AG10803 (cell line): ENCODE measurements at regions not wholly inside any gene's neighbourhood (a gene's known extent, or its start where the extent isn't known, plus 50 kb on each side); places are given as distances from the start of the nearest gene placed in this dataset.
A peak's percentile ranks its signal among the peaks of the same experiment; 100 is the strongest.

Experiments used
- DNase-seq: peaks from one replicate; pipeline ENCODE4 v3.0.0; 2010; ENCODE audit warnings: low read depth
- H3K4me3 ChIP-seq: 2 replicates; pipeline ENCODE4 v1.5.1; 2011; ENCODE audit warnings: mild to moderate bottlenecking, low read length, control low read depth
- CTCF ChIP-seq: conservative IDR thresholded peaks from 2 replicates; pipeline ENCODE4 v1.5.1; 2011; ENCODE audit warnings: mild to moderate bottlenecking, low read length, control low read depth, inconsistent platforms

DNA sequence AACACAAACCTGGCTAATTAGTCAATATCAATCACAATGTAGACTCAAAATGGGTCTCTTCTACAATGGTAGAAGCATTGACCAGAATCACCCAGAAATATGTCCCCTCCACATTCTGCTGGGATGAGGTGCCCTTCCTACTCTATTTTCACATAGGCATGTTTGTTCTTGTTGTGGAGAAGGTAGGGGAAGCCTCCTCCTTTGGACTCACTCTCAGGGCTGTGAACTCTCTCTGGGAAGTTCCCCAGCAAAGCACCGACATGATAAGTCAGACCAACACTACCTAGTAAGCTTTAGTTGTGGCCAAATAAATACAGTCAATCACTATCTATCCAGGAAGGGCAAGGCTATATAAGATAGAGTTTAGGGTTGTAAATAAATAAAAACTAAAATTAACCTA is 194.5 kb upstream of the UBL3 start:
- no peak for TF ChIP-seq CTCF
- no peak overlapping the region for H3K4me3 ChIP-seq
- DNase-seq, result no peak

DNA sequence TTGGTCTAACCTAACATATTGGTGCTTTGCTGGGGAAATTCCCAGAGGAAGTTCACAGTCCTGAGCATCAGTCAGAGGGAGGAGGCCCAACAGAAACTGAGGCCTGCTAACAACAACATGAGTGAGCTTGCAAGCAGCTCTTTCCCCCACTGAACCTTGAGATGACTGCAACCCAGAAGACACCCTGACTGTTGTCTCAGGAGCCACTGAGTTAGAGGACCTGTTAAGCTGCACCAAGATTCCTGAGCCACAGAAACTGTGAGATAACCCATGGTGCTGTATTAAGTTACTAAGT is 193.2 kb upstream of the UBL3 start:
- TF ChIP-seq CTCF, result no peak

DNA sequence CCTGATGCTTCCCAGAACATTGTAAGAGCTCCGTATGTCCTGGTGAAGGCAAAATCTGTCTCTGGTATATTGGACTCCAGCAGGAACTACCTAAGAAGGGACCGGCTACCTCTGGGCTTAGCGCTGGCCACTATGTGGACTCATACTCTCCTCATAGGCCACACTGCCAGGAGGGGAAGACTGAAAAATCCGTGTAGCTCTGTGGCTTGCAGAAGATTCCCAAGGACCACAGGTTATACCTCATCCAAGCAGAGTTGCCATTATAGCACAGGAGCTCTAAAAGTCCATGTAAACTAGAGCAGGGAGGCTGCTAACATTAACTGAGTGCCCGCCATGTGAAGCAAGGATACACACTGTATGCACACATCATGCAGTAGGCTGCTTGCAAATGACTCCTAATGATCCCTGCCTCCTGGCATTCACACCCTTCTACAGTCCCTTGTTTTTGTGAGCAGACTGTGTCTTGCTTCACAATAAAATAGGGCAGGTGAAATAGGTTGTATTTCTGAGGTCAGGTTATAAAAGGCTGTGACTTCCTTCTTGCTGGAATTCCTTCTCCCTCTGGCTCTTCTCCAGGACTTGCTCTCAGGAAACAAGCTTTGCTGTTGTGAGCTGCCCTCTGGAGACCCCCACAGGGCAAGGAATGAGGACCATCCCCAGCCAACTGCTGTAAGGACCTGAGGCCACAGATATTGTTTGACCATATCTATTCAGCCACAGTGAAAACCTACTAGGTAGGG is 192.6 kb upstream of the UBL3 start:
- TF ChIP-seq CTCF, result no peak

More for the DNA sequence above, 193.2 kb upstream of the UBL3 start:
- DNase-seq, result no peak
- no peak overlapping the region for H3K4me3 ChIP-seq

DNA sequence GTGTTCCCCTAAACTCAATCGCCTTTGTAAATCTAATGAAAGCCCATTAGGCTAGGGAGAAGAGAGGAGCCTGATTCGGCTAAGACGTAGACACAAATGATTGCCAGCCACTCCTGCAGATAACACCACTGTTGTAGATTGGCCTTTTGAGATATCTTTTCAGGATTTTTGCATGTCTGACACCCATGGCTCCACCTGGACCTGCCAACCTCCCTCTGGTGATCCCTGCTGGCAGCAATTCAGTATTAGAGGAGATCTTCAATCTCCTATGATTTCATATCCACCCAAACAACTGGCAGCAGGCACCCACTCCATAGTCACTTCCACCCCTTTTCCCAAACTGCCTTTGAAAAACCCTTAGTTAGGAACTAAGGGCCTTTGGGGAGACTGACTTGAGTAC is 191.9 kb upstream of the UBL3 start:
- no peak for DNase-seq
- TF ChIP-seq CTCF, result no peak
- no peak overlapping the region for H3K4me3 ChIP-seq

More for the DNA sequence above, 192.6 kb upstream of the UBL3 start:
- no peak overlapping the region for H3K4me3 ChIP-seq
- DNase-seq, result no peak

DNA sequence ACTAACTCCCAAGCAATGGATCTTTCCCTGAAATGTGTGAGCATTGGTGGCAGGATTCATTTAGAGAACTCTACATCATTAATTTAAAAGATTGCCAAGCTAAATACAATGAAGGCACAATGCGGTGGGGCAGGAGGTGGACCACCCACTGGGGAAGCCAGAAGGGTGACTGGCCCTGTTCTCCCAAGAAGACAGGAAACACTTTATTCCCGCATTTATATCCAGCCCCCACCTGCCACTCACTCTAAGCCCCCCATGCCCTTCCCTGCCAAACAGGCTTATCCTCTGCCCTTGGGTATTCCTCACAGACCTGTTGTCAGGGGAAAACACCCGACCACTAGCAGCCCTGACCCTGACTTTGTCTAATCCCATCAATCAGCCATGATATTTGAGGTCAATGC is 189.1 kb upstream of the UBL3 start:
- TF ChIP-seq CTCF, result no peak
- no peak for DNase-seq
- no peak overlapping the region for H3K4me3 ChIP-seq

GRCh38 chr13:30038884-30039283 is 188.5 kb upstream of the UBL3 start:
- H3K4me3 ChIP-seq, result no peak overlapping the region
- peak; percentile 78 for DNase-seq
- peak; percentile 44 for TF ChIP-seq CTCF

- no peak for TF ChIP-seq CTCF
- DNase-seq, result peak; percentile 90
- H3K4me3 ChIP-seq, result no peak overlapping the region
Observed at GRCh38 chr13:30037766-30038165, 187.3 kb upstream of the UBL3 start.
